Fibroblast of lung (primary cell): ENCODE measurements at regions not wholly inside any gene's neighbourhood (a gene's known extent, or its start where the extent isn't known, plus 50 kb on each side); places are given as distances from the start of the nearest gene placed in this dataset.

ENCODE experiments used
- CTCF ChIP-seq, 2 donors: IDR thresholded peaks in 1 of 2; conservative IDR thresholded peaks in 1 of 2; 1 replicate in 1 of 2; 2 replicates in 1 of 2; pipeline ENCODE4 v1.5.1; 2011 to 2012; ENCODE audit warnings: low read length in 2 of 2, control low read depth in 1 of 2, inconsistent platforms in 1 of 2, low read depth in 1 of 2, mild to moderate bottlenecking in 1 of 2
- EZH2 ChIP-seq: IDR thresholded peaks from 2 replicates; pipeline ENCODE4 v1.5.1; 2012; ENCODE audit warnings: low read length, control low read depth, mild to moderate bottlenecking; ENCODE audit errors: missing control alignments

DNA sequence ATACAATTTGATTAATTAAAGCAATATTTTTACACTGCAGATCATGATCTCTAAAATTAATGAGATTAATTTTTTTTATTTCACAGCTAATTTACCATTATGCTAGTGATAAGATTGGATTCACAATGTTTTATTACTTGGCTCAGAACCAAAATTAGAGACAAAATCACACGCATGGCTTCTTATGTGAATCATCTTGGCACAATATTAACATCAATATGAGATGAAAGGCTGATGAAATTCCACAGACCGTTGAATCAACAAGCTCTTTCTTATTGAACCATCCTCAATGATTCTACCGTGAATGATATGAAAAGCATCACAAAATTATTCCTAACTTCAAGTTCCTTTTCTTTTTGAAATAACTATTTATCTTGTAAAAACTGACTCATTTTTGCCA lies 544.9 kb downstream of the KCNT2 start:
- TF ChIP-seq CTCF (conservative IDR thresholded peaks at IDR 0.05 in 1 of 2, IDR thresholded peaks at IDR 0.05 in 1 of 2; ENCODE audit: low read depth in 1 of 2, low read length in 2 of 2), result no peak
- TF ChIP-seq EZH2, result no peak
